GOT3 (cell line): ENCODE measurements at regions not wholly inside any gene's neighbourhood (a gene's known extent, or its start where the extent isn't known, plus 50 kb on each side); places are given as distances from the start of the nearest gene placed in this dataset.

Experiments
- DNase-seq: peaks from one replicate; lab custom pipeline; 2025; ENCODE audit warnings: mixed read lengths; lab: John Stamatoyannopoulos, UW

DNA sequence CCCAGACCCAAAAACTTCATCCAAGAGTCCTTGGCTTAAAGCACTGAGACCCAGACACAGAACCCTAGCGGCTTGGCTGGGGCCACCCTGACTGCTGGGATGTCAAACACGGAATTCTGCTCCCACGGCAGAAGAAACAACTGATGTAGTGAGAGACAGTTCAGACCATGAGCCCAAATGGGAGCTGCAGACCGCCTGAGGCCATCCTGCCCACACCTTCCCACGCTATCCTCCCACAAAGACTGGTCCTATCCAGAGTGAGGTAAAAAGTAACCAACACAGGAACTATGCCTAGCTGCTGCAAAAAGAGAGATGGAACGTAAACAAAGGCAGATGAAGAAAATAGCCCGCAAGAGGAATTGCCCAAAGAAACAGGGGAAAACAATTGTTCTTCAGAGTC, 203.3 kb downstream of the PTPRU start:
- no peak for DNase-seq

DNA sequence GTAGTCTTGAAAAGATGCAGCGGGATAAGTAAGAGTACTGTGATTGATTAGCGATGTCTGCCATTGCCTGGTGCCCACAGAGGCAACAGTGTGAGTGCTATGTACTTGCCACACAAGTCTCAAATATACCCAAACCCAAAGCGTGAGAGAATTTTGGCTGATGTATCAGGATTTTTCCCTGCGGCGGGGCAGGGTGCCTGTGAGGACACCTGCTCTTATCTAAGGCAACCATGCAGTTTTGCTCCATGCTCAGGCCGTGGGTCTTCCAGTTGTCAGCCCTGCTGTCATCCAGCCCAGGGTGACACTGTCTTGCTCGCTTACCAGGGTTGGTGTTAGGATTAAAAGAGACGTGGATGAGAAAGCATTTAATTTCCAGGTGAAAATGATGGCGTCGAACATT, 202.7 kb downstream of the PTPRU start:
- no peak for DNase-seq

DNA sequence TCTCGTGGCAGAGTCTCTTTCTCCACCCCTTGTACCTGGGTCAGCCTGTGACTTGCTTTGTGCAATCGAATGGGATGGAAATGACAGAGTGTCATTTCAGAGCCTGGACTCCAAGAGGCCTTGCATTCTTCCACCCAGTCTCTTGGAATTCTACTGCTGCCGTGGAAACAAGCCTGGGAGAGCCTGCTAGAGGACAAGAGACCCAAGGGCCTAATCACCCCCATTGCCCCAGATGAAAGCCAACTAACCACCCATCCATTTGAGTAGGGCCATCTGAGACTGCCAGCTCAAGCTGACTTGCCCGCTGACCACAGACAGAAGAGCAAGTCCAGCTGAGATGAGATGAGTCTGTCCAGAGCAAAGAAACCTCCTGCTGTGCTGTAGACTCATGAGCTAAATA, 201.6 kb downstream of the PTPRU start:
- no peak for DNase-seq

DNA sequence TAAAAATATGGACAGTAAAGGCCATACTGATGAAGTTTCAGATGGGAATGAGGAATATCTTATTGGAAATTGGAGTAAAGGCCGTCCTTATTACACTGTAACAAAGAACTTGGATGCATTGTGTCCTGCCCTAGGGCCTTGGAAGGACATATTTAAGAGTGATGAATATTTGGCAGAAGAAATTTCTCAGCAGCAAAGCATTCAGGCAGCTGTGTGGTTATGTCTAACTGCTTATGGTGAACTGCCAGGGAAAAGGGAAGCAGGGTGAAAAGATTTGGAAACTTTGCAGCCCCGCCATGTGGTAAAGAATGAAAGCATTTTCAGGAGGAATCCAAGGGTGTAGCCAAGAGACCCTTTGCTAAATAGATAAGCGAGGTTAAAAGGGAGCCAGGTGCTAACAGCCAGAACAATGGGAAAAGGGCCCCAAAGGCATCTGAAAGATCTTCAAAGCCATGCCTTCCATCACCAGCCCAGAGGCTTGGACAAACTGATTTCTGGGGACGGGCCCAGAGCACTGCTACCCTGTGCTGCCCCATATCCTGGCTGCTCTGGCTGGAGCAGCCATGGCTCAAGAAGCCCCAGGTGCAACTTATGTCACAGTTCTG, 200.0 kb downstream of the PTPRU start:
- no peak for DNase-seq

DNA sequence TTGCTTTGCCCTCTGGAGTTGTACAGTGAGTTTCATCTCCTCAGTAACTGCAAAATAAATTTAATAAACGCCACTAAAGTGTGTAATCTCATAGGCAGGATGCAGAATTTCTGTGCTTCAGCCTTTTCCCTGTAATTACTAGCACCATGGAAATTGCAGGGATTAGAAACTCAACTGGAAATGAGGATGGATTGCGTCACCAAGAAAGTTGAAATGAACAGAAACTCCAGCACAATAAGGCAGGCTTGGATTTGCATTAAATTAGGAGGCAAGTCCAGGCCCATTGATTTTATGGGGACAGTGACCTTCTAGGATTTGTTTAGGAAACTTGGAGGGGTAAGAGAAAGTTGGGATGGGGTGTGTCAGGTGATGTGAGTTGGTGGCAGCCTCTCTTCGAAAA, 197.5 kb downstream of the PTPRU start:
- no peak for DNase-seq

DNA sequence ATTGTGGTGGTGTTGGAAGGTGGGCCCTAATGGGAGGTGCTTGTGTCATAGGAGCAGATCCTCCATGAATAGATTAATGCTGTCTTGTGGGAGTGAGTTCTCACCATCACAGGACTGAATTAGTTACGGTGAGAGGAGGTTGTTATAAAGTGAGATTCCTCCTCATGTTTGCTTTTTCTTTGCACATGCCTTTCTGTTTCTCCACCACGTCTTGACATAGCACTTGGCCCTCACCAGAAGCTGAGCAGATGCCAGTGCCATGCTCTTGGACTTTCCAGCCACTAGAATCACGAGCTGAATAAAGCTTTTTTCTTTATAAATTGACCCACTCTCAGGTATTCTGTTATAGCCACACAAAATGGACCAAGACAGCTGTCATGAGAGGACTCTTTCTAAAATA, 194.8 kb downstream of the PTPRU start:
- DNase-seq: no peak

DNA sequence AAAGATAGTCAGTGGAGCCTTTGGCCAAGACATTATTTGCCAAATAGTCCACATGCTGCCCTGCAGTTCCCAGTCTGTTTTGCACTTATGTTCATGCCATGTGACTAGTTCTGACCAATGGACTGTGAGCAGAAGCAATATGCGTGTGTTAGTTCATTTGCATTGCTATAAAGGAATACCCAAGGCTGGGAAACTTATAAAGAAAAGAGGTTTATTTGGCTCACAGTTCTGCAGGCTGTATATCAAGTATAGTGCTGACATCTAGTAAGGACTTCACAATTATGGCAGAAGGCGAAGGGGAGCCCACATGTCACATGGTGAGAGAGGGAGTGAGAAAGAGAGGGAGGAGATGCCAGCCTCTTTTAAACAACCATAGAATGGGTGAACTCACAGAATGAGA, 193.3 kb downstream of the PTPRU start:
- DNase-seq: no peak

DNA sequence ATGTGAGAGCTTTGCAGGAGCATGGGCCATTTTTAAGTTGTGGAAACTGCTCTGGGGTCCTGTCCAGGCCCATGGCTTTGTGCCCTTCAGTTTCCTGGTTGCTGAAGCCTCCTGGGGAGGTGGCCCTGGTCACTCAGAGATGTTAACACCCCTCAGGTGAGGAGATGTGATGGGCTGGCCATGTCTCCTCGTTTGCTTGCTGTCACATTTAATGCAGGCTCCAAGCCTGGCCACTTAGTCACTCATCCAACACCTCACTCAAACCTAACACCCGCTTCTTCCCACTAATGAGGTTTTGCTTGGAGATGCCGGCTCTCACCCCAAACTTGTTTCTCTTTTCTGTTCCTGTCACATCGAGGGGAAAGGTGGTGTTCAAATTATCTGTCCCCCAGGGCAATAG, 192.7 kb downstream of the PTPRU start:
- DNase-seq: no peak

DNA sequence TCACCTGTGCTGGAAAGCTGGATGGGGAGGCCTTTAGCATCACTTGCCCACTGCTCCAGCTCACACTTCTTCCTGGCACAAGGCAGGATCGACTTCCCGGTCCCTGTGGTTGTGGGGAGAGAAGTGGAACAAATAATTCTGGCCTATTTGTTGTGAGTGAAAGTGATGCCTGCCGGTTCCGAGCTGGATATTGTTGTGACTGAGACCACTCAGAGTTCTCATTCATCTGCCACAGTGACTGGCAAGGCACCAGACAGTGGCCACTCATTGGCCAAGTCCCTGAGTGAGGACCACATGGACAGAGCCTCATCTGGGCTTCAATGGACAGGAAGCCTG, 191.9 kb downstream of the PTPRU start:
- DNase-seq: no peak

DNA sequence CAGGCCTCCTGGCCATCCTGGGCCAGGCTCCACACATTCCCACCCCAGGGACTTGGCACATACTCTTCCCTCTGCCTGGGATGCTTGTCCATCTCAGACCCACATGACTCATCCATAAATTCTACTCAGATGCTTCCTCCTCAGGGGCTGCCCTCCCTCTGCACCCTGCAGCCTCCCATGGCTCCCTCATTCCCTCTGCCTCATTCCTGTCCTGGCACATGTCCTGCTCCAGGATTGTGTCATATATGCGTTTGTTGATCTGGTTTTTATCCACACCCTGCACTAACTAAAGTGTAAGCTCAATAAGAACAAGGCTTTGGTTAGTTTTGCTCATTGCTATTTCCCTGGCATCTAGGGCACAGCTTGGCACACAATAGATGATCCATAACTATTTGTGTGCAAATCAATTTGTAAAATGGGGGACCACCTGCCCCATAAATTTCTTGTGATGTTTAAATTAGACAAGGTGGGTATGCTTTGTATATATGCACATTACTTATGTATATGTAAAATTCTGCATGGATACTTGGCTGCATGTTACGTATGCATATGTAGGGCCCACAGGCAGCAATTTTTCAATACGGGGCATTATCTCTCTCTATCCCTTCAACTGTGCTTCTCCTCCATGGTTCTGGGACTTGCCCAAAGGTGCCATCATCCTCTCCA, 191.4 kb downstream of the PTPRU start:
- DNase-seq: no peak

DNA sequence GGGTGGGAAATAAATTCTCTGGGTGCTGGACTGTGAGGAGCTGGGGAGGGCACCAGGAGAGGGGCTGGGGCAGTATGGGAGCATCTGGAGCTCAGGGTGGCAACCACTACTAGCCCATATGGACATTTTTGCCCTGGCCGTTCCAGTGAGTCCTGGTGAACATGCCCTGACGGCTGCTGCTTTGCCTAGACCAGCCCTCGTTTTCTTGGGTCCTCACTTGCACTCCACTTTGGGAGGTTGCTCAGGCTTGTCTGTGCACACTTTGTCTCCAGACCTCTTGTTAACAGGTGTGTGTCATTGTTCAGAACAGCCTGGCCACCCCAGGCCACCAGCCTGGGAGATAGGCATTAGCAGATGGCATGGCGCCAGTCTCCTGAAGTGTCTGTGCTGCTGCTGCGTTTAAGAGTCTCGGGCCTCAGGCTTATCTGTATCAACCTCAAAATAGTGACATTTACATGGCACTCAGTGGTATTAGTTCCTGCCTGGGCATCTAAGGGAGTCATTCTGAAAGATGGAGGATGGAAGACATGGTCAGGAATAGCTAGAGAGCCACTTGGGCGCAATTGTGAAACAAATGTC, 190.5 kb downstream of the PTPRU start:
- DNase-seq: no peak

DNA sequence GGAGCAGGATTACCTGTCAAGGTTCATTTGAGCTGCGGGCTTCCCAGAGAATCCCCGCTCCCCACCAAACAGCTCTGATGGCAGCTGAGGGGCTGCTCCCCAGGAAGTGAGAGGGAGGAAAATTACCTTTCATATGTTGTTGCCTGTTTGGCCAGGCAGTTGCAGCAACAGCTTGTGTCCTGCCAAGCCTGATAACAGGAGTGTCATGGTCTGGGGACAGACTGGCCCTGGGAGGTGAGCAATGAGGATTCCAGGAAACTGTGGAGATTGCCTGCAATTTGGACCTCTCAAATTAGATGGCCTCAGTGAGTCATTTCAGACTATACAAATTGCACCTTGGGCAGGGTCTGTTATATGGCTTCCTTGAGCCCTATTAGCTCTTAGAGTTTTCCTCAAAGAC, 189.3 kb downstream of the PTPRU start:
- no peak for DNase-seq

DNA sequence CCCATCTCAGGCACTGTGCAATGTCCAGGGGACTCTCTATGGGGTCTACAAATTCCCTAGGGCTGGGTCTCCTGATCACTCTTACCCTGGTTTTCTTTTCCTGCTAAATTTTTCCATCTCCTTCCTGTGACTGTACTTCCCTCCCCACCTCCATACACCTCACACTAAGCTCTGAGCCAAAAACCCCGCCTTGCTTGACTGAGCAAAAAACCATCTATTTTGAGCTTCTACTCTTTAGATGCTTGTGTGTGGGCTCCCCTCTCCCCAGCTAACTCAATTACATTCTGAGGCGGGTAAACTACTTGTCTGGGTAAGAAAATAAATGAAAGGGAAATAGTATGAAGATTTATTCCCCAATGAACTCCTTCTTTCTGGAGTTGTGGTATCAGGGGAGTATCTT, 187.9 kb downstream of the PTPRU start:
- DNase-seq: no peak

DNA sequence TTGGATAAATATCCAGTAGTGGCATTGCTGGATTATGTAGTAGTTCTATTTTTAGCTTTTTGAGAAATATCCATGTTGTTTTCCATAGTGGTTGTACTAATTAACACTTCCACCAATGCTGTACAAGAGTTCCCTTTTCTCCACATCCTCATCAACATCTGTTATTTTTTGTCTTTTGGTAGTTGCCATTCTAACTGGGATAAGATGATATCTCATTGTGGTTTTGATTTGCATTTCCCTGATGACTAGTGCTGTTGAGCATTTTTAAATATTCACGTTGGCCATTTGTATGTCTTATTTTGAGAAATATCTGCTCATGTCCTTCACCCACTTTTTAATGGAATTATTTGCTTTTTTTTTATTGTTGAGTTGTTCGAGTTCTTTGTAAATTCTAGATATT, 183.9 kb downstream of the PTPRU start:
- no peak for DNase-seq

DNA sequence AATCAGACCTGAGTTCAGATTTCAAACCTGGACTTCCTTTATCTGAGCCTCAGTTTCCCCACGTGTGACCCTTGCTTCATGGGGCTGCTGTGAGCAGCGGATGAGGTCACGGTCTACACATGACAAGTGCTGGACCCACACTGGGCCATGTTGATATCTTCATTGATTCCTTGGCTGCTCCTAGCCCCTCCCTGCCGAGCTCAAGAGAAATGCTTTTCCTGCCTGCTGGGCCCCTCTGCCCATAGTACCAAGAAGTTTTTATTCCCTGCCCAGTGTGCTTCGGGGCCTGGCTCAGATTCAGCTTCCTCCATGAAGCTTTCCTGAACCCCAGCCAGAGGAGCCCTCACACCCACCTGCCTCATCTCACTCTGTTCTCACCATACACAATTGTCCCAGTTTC, 181.6 kb downstream of the PTPRU start:
- no peak for DNase-seq

DNA sequence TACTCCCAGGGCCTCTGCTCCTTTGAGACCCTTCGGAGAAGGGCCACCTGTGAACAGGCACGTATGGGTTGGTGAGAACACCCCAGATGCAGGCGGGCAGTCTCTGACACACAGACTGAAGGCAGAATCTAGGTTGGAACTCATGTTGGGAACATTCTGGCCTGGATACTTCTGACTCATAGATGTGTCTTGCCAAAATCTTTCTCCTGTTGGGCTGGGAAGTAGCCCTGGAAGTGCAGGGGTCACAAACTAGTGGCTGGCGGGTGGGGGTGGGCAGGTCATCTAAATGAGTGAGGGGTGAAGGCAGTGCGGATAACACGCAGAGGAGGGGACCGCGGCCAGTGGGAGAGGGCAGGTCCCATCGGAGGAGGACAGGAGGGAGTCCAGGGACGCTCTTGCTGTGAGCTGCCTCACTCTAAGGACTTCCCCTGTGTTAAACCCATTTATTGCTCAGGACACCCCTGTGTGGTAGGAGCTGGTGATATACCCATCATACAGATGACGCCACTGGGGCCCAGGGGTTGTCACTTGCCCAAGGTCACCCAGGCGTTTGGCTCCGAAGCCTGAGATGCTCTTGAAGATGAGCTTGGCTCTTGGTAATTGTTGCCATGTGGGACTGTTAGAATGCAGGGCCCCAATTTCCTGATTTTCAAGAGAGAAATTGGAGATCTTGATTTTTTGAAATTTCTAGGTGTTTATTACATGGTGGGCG, 181.0 kb downstream of the PTPRU start:
- no peak for DNase-seq

DNA sequence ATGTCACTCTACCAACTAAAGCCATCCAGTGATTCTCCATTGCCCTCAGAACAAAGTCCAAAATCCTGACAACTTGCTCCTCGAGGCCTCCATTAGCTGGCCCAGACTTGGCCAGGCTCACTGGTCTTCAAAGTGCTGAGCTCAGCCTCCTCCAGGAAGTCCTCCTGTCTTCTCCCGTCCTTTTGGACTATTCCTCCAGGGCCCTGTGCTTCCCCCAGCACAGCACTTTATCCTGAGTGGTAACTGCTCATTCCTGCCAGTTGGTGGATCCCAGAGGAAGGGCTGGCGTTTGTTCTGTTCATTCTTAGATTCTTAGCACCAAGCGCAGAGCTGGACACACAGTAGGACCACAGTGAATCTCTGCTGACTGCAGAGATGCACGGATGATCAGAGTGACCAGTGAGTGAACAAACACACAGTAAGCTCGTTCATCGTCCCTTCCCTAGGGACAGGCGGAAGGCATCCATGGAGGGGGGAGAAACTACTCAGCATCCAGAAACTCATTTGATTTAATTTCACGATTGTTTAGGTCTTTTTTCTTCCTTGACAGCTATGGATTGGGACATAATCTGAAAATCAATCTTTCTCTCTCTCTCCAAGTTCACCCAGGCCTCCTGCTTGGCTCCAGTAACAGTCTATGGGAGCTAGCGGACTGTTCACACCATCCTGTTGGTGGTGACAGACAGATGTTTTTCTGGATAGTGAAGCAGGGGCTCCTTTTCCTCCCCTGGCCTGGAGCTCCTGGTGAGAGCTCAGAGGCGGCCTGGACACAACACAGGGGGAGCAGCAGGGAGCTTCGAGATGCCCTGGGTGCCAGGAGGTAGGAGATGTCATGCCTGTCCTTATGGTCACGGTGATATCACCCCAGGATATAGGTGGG, 180.2 kb downstream of the PTPRU start:
- no peak for DNase-seq

DNA sequence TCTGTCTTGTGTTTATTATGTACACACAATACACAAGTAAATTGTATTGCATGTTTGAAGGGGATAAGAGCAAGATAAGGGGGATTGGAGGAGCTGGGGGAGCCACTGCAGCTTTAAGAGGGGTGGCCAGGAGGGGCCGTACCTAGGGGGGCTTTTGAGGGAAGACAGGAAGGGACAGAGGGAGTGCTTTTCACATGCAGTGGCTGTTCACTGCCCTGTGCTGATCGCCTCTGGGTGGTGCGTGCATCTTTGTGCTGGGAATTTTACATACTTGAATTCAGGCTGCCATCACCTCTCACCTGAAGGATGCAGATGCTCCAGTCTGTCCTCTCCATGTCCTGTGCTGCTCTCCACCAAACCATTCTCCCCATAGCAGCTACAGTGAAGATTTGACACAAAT, 179.5 kb downstream of the PTPRU start:
- no peak for DNase-seq

DNA sequence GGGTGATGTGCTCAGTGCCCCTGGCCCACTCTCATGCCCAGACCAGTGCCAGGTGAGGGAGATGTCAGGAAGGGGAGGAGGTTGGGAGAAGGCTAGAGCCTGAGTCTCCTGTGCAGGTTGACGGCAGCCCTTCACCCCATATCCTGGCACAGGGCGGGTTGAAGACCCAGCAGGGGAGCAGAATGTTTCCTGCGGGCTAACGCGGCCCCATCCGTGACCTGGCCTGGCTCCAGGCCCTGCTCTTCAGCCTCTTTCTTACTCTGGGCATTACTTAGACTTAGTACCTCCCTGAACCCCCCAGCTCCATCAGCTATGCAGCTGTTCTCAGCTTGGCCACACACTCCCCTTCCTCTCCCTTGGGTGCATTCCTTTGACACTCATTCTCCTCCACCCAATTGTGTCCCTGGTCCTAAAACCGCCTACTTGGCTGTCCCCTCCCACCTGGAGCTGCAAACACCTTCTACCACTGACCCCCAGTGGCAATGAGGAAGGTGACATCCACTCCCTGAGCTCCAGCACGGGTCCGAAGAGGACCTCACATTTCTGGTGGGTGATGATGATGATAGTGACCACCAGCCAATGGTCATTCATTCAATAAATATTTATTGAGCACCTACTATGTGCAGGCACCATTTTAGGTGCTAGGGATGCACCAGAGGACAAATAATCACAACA, 179.0 kb downstream of the PTPRU start:
- DNase-seq: no peak

DNA sequence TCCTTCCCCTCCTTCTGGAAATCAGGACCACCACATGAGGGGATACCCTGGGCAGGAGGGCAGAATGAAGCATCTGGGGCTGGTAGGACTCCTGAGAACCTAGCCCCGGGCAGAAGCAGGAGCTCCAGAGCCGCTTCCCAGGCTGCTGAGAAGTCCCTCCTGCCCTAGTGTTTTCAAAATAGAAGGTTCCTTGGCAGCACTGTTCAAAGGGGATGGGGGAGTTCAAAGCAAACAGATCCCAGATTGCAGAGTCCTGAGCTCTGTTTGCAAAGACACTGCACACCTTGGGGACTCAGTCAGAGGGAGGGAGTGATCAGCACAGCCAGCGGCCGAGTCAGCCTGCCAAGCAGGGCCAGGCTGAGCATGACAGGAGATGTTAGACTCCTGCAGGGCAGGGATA, 177.8 kb downstream of the PTPRU start:
- no peak for DNase-seq

DNA sequence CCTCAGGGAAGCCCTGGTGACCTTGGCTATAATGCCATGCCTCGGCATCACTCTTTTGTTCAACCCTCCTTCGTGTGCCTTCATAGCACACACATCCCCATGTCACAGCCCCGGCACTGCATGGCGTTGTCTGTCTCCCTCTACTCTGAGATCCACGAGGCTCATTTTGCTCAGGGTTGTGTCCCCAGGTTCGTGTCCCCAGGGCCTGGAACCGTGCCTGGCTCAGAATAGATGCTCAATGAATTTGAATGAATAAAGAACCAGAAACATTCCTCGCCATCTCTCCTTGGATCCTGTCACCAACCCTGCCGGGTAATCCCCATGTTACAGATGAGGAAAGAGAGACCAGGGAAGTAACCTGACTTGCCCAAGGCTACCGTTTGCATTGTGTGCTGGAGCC, 177.3 kb downstream of the PTPRU start:
- no peak for DNase-seq

DNA sequence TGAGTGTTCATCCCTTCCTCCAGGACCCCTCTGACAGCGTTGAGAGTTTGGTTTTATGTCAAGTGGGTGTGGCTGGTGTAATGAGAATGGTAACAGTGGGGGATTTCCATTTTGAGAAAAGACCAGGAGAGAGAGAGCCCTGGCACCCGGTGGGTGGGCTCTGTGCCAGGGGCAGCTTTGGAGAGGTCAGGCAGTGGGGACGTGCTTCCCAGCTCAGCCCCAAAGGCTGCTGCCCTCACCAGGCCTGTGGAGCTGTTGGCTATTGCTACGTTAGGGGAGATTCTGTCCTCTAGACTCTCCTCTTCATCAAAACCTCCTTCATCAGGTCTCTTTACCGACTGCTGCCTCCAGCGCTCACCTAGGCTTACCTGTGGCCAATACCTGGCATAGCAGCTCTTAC, 176.3 kb downstream of the PTPRU start:
- no peak for DNase-seq
